Brain microvascular endothelial cell (primary cell): ENCODE measurements at regions not wholly inside any gene's neighbourhood (a gene's known extent, or its start where the extent isn't known, plus 50 kb on each side); places are given as distances from the start of the nearest gene placed in this dataset.

Source experiments
- DNase-seq: peaks from one replicate; pipeline ENCODE4 v3.0.0-alpha.2; 2020
- H3K27ac ChIP-seq: fragments of 250-450 bp; sonication (Bioruptor Pico); 2 replicates; pipeline ENCODE4 v1.5.1; 2020; ENCODE audit warnings: mild to moderate bottlenecking, moderate library complexity
- H3K27me3 ChIP-seq: fragments of 250-450 bp; sonication (Bioruptor Pico); replicated peaks from 2 replicates; pipeline ENCODE4 v1.5.1; 2020; ENCODE audit warnings: mild to moderate bottlenecking
- H3K36me3 ChIP-seq: fragments of 250-450 bp; sonication (Bioruptor Pico); replicated peaks from 2 replicates; pipeline ENCODE4 v1.5.1; 2020; ENCODE audit warnings: mild to moderate bottlenecking
- H3K4me3 ChIP-seq: 2 replicates; pipeline ENCODE4 v1.5.1; 2011; ENCODE audit warnings: low read depth, mild to moderate bottlenecking, control low read depth, low read length, moderate library complexity
- in situ Hi-C: cut with HindIII; loops from 2 replicates; pipeline ENCODE4 v1.10.0; 2017; ENCODE audit warnings: low sequenced_read_pairs, low pct_ligation_motif_present
- TF ChIP-seq, protein P1 (sequence below): IDR thresholded peaks from 2 replicates; pipeline ENCODE4 v1.5.1; 2011; ENCODE audit warnings: low read depth, mild to moderate bottlenecking, moderate library complexity, low read length, control low read depth, inconsistent platforms; ENCODE audit errors: missing control alignments

- no peak for DNase-seq
- H3K4me3 ChIP-seq, result no peak overlapping the region
- in situ Hi-C loops, result no loop called here
- TF ChIP-seq, protein P1, sequence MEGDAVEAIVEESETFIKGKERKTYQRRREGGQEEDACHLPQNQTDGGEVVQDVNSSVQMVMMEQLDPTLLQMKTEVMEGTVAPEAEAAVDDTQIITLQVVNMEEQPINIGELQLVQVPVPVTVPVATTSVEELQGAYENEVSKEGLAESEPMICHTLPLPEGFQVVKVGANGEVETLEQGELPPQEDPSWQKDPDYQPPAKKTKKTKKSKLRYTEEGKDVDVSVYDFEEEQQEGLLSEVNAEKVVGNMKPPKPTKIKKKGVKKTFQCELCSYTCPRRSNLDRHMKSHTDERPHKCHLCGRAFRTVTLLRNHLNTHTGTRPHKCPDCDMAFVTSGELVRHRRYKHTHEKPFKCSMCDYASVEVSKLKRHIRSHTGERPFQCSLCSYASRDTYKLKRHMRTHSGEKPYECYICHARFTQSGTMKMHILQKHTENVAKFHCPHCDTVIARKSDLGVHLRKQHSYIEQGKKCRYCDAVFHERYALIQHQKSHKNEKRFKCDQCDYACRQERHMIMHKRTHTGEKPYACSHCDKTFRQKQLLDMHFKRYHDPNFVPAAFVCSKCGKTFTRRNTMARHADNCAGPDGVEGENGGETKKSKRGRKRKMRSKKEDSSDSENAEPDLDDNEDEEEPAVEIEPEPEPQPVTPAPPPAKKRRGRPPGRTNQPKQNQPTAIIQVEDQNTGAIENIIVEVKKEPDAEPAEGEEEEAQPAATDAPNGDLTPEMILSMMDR, result no peak
- no peaks in the 10 kb centered on the region for H3K36me3 ChIP-seq
- no peak overlapping the region for H3K27ac ChIP-seq
- no peaks in the 10 kb centered on the region for H3K27me3 ChIP-seq
Observed at GRCh38 chr3:80040067-80040466, 272.3 kb upstream of the ROBO1 start.

DNA sequence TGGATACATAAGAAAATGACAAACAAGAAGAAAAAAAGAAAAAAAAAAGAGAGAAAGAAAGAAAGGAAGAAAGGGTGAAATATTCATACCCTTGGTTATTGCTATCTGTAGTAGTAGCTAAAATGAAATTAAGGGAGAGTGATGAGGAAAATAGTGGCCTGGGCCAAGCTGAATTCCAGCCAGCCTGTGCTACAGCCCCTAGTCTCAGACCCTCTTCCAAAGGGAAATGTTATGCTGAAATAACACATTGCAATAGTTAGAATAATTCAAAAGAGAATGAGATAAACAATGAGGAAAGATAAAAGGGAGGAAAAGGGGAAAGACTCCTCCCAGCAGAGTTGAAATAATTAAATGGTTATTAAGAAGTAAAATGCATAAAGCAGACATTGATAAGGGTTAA lies 268.4 kb upstream of the ROBO1 start:
- no peak overlapping the region for H3K4me3 ChIP-seq
- no peaks in the 10 kb centered on the region for H3K27me3 ChIP-seq
- TF ChIP-seq, protein P1, result no peak
- in situ Hi-C loops, result no loop called here
- no peak overlapping the region for H3K27ac ChIP-seq
- no peaks in the 10 kb centered on the region for H3K36me3 ChIP-seq
- DNase-seq, result no peak

- TF ChIP-seq, protein P1, result no peak
- Histone ChIP-seq H3K4me3 (no peak overlapping the region), H3K27me3 (no peaks in the 10 kb centered on the region), H3K36me3 (no peaks in the 10 kb centered on the region), H3K27ac (no peak overlapping the region)
- in situ Hi-C loops, result no loop called here
- no peak for DNase-seq
Observed at GRCh38 chr3:80035021-80035420, 267.2 kb upstream of the ROBO1 start.

DNA sequence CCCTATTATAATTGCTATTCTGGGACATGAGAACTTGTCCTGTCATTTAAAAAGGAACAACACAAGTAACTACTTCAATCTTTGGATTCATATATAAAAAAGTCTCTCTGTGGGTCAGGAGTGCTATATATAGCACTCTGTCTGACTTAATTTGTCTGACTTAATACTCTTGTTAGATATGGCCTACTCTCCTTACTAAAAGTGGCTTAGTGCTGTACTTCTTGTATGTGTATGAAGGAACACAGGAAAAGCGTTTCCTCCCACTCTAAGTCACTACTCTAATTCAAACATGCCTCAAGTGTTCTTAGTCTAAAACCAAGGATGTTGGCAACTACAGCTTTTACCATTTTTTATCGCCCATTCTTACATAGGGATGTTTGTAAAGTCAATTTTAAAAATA lies 255.2 kb upstream of the ROBO1 start:
- no peak for DNase-seq
- H3K27ac ChIP-seq, result no peak overlapping the region
- in situ Hi-C loops, result no loop called here
- no peak overlapping the region for H3K4me3 ChIP-seq
- H3K36me3 ChIP-seq, result no peaks in the 10 kb centered on the region
- no peaks in the 10 kb centered on the region for H3K27me3 ChIP-seq
- TF ChIP-seq, protein P1, result no peak

DNA sequence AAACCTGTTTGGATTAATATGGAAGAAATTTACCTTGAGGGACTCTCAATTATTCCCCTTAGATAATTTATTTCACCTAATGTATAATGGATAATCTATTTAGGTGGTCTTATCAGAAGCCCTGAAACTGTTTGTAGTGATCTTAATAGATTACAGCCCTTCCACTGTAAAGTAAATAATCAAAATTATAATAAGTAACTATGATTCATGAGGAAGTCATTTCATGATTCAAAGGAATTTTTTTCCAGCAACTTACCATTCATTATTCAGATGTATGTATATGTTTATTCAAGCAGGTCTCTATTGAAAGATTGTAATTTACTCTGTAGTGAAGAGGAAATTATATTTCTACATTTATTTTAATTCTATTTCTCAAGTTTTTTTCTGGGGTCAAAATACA lies 250.6 kb upstream of the ROBO1 start:
- TF ChIP-seq, protein P1, result no peak
- H3K27ac ChIP-seq, result no peak overlapping the region
- no peaks in the 10 kb centered on the region for H3K27me3 ChIP-seq
- H3K36me3 ChIP-seq, result no peaks in the 10 kb centered on the region
- in situ Hi-C loops, result no loop called here
- no peak for DNase-seq
- H3K4me3 ChIP-seq, result no peak overlapping the region

GRCh38 chr3:80017369-80017768 lies 249.6 kb upstream of the ROBO1 start:
- DNase-seq, result peak; percentile 2
- TF ChIP-seq, protein P1, result no peak
- peak overlapping the region; percentile 8 for H3K27ac ChIP-seq
- H3K36me3 ChIP-seq, result no peaks in the 10 kb centered on the region
- in situ Hi-C loops, result no loop called here
- no peaks in the 10 kb centered on the region for H3K27me3 ChIP-seq
- no peak overlapping the region for H3K4me3 ChIP-seq
